LNCaP clone FGC (cell line): ENCODE measurements at regions not wholly inside any gene's neighbourhood (a gene's known extent, or its start where the extent isn't known, plus 50 kb on each side); places are given as distances from the start of the nearest gene placed in this dataset.

Experiments
- DNase-seq: peaks from one replicate; pipeline ENCODE4 v3.0.0-alpha.2; 2011; ENCODE audit warnings: low read depth
- H3K4me3 ChIP-seq: 2 replicates; pipeline ENCODE4 v1.5.1; 2011; ENCODE audit warnings: mild to moderate bottlenecking, low read depth, low read length, control low read depth
- TF ChIP-seq, protein P1 (sequence below): IDR thresholded peaks from 2 replicates; pipeline ENCODE4 v1.5.1; 2012; ENCODE audit warnings: mild to moderate bottlenecking; ENCODE audit not compliant: control insufficient read depth, insufficient read depth; ENCODE audit errors: extremely low read depth

DNA sequence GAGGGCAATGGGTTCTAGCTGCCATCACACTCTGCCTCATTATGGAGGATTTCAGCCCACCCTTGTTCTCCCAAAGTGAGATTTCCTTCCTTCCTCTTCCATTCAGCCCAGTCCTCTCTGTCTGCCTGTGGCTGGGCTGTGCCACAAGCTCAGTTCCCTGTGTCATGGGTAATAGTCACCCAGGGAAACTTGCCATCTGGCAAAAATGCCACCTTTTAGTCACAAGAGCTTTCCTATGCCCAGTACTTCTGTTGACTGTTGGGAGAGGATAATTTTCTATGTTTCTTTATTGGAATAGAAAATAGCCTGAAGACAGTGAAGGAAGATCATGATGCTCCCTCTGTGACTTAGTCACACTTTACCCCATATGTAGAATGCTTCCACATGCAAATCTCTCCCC lies 71.4 kb downstream of the TLR4 start:
- TF ChIP-seq, protein P1, sequence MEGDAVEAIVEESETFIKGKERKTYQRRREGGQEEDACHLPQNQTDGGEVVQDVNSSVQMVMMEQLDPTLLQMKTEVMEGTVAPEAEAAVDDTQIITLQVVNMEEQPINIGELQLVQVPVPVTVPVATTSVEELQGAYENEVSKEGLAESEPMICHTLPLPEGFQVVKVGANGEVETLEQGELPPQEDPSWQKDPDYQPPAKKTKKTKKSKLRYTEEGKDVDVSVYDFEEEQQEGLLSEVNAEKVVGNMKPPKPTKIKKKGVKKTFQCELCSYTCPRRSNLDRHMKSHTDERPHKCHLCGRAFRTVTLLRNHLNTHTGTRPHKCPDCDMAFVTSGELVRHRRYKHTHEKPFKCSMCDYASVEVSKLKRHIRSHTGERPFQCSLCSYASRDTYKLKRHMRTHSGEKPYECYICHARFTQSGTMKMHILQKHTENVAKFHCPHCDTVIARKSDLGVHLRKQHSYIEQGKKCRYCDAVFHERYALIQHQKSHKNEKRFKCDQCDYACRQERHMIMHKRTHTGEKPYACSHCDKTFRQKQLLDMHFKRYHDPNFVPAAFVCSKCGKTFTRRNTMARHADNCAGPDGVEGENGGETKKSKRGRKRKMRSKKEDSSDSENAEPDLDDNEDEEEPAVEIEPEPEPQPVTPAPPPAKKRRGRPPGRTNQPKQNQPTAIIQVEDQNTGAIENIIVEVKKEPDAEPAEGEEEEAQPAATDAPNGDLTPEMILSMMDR: no peak
- no peak overlapping the region for H3K4me3 ChIP-seq
- DNase-seq: no peak

DNA sequence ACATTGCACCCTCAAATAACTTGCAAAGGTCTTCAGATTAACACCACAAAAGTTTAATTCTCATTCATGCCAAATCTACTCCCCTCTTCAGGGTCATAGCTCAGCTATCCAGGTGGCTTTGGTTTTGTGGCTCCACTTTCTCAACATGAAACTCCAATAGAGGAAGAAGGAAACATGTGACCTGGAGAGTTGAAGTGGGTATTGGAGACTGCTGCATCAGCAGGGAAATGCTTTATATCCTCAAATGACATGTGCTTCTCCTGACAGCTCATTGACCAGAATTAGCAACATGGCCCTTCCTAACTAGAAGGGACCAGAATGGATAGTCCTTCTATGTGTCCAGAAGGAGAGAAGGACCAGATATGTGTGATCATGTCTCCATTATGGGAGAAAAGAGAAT lies 73.6 kb downstream of the TLR4 start:
- DNase-seq: no peak
- TF ChIP-seq, protein P1: no peak
- no peak overlapping the region for H3K4me3 ChIP-seq

DNA sequence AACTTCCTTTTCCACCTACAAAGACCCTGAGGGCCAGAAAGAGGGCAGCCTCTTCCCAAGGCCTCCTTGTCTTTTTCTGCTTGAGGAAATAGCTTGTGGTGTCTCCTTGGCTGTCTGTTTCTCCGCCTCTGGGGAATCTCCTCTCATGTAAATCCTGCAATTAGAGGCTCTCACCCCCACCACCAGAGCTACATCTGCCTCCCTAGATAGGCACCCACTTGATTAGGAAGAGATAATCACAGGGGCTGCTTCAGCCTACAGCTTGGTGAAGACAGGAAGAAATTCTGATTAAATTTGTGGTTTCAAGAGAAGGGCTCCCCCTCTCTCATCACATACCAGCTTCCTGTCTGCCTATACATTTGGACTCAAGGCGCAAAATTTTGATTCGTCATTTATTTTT lies 75.6 kb downstream of the TLR4 start:
- no peak overlapping the region for H3K4me3 ChIP-seq
- TF ChIP-seq, protein P1: no peak
- no peak for DNase-seq

DNA sequence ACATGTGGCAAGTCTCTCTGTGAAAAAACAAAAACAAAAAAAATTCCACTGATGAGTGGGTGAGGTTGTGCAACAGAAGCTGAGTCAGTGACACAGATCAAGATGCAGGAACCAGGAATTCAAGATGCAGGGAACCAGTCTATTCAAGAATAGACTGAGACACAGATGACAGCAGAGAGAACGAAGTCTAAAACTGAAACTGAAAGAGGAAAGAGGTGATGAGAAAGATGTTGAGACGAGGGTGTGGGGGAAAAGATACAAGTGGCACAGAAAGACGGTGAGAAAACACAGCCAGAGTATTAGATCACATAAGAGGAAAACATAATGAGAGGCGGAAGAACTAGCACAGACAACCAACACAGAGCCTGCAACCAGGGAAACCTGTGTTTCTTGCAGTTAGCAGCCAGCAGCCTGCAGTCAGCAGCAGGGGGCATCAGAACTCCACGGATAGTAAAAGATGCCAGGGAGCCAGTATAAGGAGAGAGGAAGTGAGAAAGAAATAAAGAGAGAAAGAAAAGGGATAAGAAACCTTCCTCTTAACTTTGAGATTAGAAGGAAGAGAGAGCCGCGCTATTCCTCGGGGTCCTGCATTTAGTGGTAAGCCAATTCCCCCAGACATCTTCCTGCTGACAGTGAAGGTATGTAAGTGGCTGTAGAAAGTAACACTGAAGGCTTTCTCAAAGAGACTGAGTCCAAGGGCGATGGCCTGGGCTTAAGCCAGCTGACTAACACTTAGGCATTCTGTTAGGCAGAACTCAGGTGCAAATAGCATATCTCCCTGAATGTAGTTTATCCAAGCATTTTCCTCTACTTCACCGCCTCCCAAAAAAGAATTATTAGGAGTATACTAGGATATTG lies 79.0 kb downstream of the TLR4 start:
- peak; percentile 7 for DNase-seq
- no peak overlapping the region for H3K4me3 ChIP-seq
- TF ChIP-seq, protein P1: peak; percentile 82

DNA sequence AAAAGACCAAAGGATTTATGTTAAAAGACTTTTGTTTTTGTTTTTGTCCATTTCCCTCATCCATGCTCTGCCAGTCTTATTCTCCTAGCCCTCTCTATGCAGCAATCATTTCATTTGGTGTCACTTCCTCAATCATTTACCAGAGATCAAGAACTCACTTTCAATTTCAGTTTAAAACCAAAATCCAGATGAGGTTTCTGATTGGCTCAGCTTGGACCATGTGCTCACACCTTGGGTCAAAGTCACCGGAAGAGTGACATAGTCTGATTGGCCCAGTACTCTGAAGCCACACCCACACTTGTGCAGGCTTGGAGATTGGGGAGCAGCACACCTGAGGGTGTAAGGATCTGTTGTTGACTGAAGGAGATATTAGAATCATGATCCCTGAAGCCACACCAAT lies 79.6 kb downstream of the TLR4 start:
- DNase-seq: no peak
- TF ChIP-seq, protein P1: no peak
- no peak overlapping the region for H3K4me3 ChIP-seq

DNA sequence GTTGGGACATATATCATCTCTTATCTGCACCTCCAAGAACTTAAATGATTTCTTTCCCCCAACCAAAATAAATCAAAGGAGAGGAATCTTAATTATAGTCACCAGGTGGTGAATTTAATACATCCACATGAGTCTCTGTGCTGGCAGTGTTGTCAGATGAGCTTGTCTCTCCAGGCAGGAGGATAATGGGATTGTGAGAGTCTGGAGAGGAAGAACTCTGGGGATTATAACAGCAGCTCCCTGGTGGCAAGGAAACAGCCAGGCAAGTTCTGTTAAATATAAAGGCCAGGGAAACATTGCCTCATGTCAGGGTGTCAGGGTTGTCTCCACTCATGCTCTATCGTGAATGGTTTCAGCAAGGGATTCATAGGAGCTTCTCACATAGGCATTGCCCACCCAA lies 80.8 kb downstream of the TLR4 start:
- TF ChIP-seq, protein P1: no peak
- no peak for DNase-seq
- no peak overlapping the region for H3K4me3 ChIP-seq

DNA sequence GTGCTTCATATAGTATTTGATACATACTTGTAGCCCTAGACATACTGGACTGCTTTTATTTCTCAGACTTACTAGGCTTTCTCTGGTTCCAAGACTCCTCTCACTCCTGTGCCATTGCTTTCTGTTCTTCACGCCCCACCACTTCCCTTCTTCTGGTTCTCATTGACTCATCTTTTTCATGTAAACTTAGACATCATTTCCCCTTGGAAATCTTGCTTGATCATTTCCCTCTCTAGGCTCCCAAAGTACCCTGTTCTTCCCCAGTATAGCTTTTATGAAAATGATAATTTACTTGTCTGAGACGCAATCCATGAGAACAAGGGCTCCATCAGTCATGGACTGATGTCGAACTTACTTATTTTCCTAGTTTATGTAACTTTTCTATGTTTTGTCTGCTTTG lies 83.5 kb downstream of the TLR4 start:
- no peak overlapping the region for H3K4me3 ChIP-seq
- TF ChIP-seq, protein P1: no peak
- no peak for DNase-seq
